H54 (cell line): ENCODE measurements at regions not wholly inside any gene's neighbourhood (a gene's known extent, or its start where the extent isn't known, plus 50 kb on each side); places are given as distances from the start of the nearest gene placed in this dataset.

Source experiments
- DNase-seq: peaks from one replicate; pipeline ENCODE4 v3.0.0; 2011; ENCODE audit warnings: low spot score, mixed read lengths; ENCODE audit not compliant: insufficient read length
- FAIRE-seq: peaks from 3 replicates; lab custom pipeline; 2011; peaks lifted over from hg19 to GRCh38; lab: Jason Lieb, UNC
- POLR2A ChIP-seq: IDR thresholded peaks from 2 replicates; pipeline ENCODE4 v1.6.1; 2011; ENCODE audit warnings: low read depth, mild to moderate bottlenecking, low read length

GRCh38 chr3:180223268-180223667, 186.5 kb upstream of the PEX5L start:
- no peak for TF ChIP-seq POLR2A
- DNase-seq, result no peak
- peak; percentile 15 for FAIRE-seq

- no peak for TF ChIP-seq POLR2A
- FAIRE-seq, result no peak
Measured at GRCh38 chr3:180229113-180229512, 192.4 kb upstream of the PEX5L start.

GRCh38 chr3:180239939-180240338, 203.2 kb upstream of the PEX5L start:
- peak; percentile 15 for FAIRE-seq
- no peak for TF ChIP-seq POLR2A
- no peak for DNase-seq

More at GRCh38 chr3:180229113-180229512, 192.4 kb upstream of the PEX5L start:
- DNase-seq, result no peak

- TF ChIP-seq POLR2A, result no peak
- DNase-seq (no peak), FAIRE-seq (no peak)
Measured at GRCh38 chr3:180246688-180247195, 210.0 kb upstream of the PEX5L start.

- DNase-seq (no peak), FAIRE-seq (peak; percentile 91)
- no peak for TF ChIP-seq POLR2A
Measured at GRCh38 chr3:180250172-180250571, 213.4 kb upstream of the PEX5L start.

- no peak for TF ChIP-seq POLR2A
- DNase-seq (no peak), FAIRE-seq (no peak)
Measured at GRCh38 chr3:180252683-180253082, 215.9 kb upstream of the PEX5L start.

- FAIRE-seq (no peak), DNase-seq (no peak)
Measured at GRCh38 chr3:180253283-180253682, 216.5 kb upstream of the PEX5L start.

GRCh38 chr3:180264479-180264878, 227.7 kb upstream of the PEX5L start:
- DNase-seq, result no peak
- no peak for TF ChIP-seq POLR2A
- no peak for FAIRE-seq

More at GRCh38 chr3:180253283-180253682, 216.5 kb upstream of the PEX5L start:
- no peak for TF ChIP-seq POLR2A

GRCh38 chr3:180265551-180265950, 228.8 kb upstream of the PEX5L start:
- DNase-seq (no peak), FAIRE-seq (peak; percentile 55)
- no peak for TF ChIP-seq POLR2A

- peak; percentile 90 for FAIRE-seq
- no peak for DNase-seq
- TF ChIP-seq POLR2A, result no peak
Measured at GRCh38 chr3:180267202-180267843, 230.6 kb upstream of the PEX5L start.

GRCh38 chr3:180274536-180274935, 237.8 kb upstream of the PEX5L start:
- DNase-seq (no peak), FAIRE-seq (no peak)
- no peak for TF ChIP-seq POLR2A

- no peak for DNase-seq
- no peak for TF ChIP-seq POLR2A
- no peak for FAIRE-seq
Measured at GRCh38 chr3:180275176-180275575, 238.4 kb upstream of the PEX5L start.

GRCh38 chr3:180277041-180277440, 240.3 kb upstream of the PEX5L start:
- FAIRE-seq, result peak; percentile 96
- no peak for DNase-seq
- TF ChIP-seq POLR2A, result no peak

GRCh38 chr3:180278583-180279188, 241.9 kb upstream of the PEX5L start:
- FAIRE-seq, result peak; percentile 83
- DNase-seq, result no peak
- TF ChIP-seq POLR2A, result no peak

- FAIRE-seq, result peak; percentile 95
- no peak for TF ChIP-seq POLR2A
- no peak for DNase-seq
Measured at GRCh38 chr3:180280555-180280954, 243.8 kb upstream of the PEX5L start.

- DNase-seq (no peak), FAIRE-seq (peak; percentile 15)
- no peak for TF ChIP-seq POLR2A
Measured at GRCh38 chr3:180282386-180282785, 245.6 kb upstream of the PEX5L start.
